Spinal cord (tissue), 9 donors: ENCODE measurements at regions not wholly inside any gene's neighbourhood (a gene's known extent, or its start where the extent isn't known, plus 50 kb on each side); places are given as distances from the start of the nearest gene placed in this dataset.

ENCODE experiments used
- DNase-seq, 6 donors: peaks; one replicate each; pipeline versions ENCODE4 v3.0.0 to v3.0.0-alpha.2; 2013 to 2015; ENCODE audit warnings: low spot score in 6 of 6, low read depth in 4 of 6
- H3K27ac ChIP-seq: one replicate; pipeline ENCODE4 v1.5.1; 2013; ENCODE audit warnings: low read depth, low read length, control low read depth
- H3K27me3 ChIP-seq: one replicate; pipeline ENCODE4 v1.6.1; 2013; ENCODE audit warnings: low read length; ENCODE audit not compliant: control insufficient read depth, insufficient read depth
- H3K36me3 ChIP-seq: one replicate; pipeline ENCODE4 v1.6.1; 2013; ENCODE audit warnings: low read length; ENCODE audit not compliant: control insufficient read depth, insufficient read depth
- H3K4me1 ChIP-seq: one replicate; pipeline ENCODE4 v1.6.1; 2013; ENCODE audit warnings: low read length; ENCODE audit not compliant: control insufficient read depth, insufficient read depth
- H3K4me3 ChIP-seq: one replicate; pipeline ENCODE4 v1.5.1; 2013; ENCODE audit warnings: low read depth, low read length, control low read depth
- H3K9me3 ChIP-seq: one replicate; pipeline ENCODE4 v1.6.1; 2013; ENCODE audit warnings: low read length; ENCODE audit not compliant: control insufficient read depth, insufficient read depth
- WGBS: methylation state at CpG from one replicate; pipeline ENCODE4 v1.1.5; 2013; ENCODE audit warnings: missing lambda C conversion rate; ENCODE audit not compliant: insufficient coverage; 5-methylcytosine and 5-hydroxymethylcytosine counted together
- donor health status: healthy.

- DNase-seq = no peak
- Histone ChIP-seq H3K27ac (no peak overlapping the region), H3K27me3 (peaks cover 24% of the 10 kb centered on the region), H3K9me3 (no peaks in the 10 kb centered on the region), H3K4me3 (no peak overlapping the region), H3K4me1 (peaks cover 9% of the 10 kb centered on the region), H3K36me3 (no peaks in the 10 kb centered on the region)
- 78% methylated on average over 11 of the region's 12 CpGs for WGBS
Observed at GRCh38 chr4:1470816-1471442, 64.7 kb upstream of the NKX1-1 start.

GRCh38 chr4:1470393-1470670, 64.1 kb upstream of the NKX1-1 start:
- Histone ChIP-seq H3K36me3 (no peaks in the 10 kb centered on the region), H3K27me3 (peaks cover 29% of the 10 kb centered on the region), H3K27ac (no peak overlapping the region), H3K9me3 (no peaks in the 10 kb centered on the region), H3K4me3 (no peak overlapping the region), H3K4me1 (peaks cover 9% of the 10 kb centered on the region)
- WGBS = 52% methylated on average over 6 of the region's 7 CpGs
- DNase-seq = no peak

- peaks cover 33% of the 10 kb centered on the region for H3K27me3 ChIP-seq
- no peak for DNase-seq
Observed at GRCh38 chr4:1469607-1470392, 63.6 kb upstream of the NKX1-1 start.

GRCh38 chr4:1469043-1469442, 62.8 kb upstream of the NKX1-1 start:
- Histone ChIP-seq H3K4me3 (no peak overlapping the region), H3K9me3 (no peaks in the 10 kb centered on the region), H3K36me3 (no peaks in the 10 kb centered on the region), H3K27ac (no peak overlapping the region), H3K27me3 (peaks cover 40% of the 10 kb centered on the region), H3K4me1 (peaks cover 9% of the 10 kb centered on the region)
- DNase-seq = no peak
- WGBS = 84% methylated on average over 6 of the region's 6 CpGs

More at GRCh38 chr4:1469607-1470392, 63.6 kb upstream of the NKX1-1 start:
- Histone ChIP-seq H3K27ac (no peak overlapping the region), H3K36me3 (no peaks in the 10 kb centered on the region), H3K4me3 (no peak overlapping the region), H3K4me1 (peaks cover 9% of the 10 kb centered on the region), H3K9me3 (no peaks in the 10 kb centered on the region)
- 84% methylated on average over 24 of the region's 24 CpGs for WGBS

GRCh38 chr4:1467581-1468458, 61.6 kb upstream of the NKX1-1 start:
- WGBS = 97% methylated on average over 6 of the region's 6 CpGs
- H3K27ac ChIP-seq = no peak overlapping the region
- DNase-seq = no peak
- H3K4me3 ChIP-seq = no peak overlapping the region
- peaks cover 52% of the 10 kb centered on the region for H3K27me3 ChIP-seq
- H3K4me1 ChIP-seq = peaks cover 17% of the 10 kb centered on the region
- H3K9me3 ChIP-seq = no peaks in the 10 kb centered on the region
- H3K36me3 ChIP-seq = no peaks in the 10 kb centered on the region

- no peak overlapping the region for H3K27ac ChIP-seq
- no CpG with 5 or more reads among the region's 6 CpGs for WGBS
- H3K27me3 ChIP-seq = peaks cover 55% of the 10 kb centered on the region
- H3K9me3 ChIP-seq = no peaks in the 10 kb centered on the region
- no peaks in the 10 kb centered on the region for H3K36me3 ChIP-seq
- H3K4me3 ChIP-seq = no peak overlapping the region
- H3K4me1 ChIP-seq = peaks cover 22% of the 10 kb centered on the region
- peak in 1 of 6 donors; percentile 13 for DNase-seq
Observed at GRCh38 chr4:1466863-1467165, 60.6 kb upstream of the NKX1-1 start.

GRCh38 chr4:1466034-1466862, 60.0 kb upstream of the NKX1-1 start:
- Histone ChIP-seq H3K36me3 (no peaks in the 10 kb centered on the region), H3K4me1 (peaks cover 18% of the 10 kb centered on the region), H3K9me3 (no peaks in the 10 kb centered on the region), H3K27me3 (peaks cover 57% of the 10 kb centered on the region), H3K27ac (no peak overlapping the region), H3K4me3 (no peak overlapping the region)
- WGBS = 85% methylated on average over 24 of the region's 24 CpGs
- DNase-seq = no peak

- no peak for DNase-seq
- Histone ChIP-seq H3K9me3 (no peaks in the 10 kb centered on the region), H3K27ac (no peak overlapping the region), H3K27me3 (peaks cover 54% of the 10 kb centered on the region), H3K4me3 (no peak overlapping the region), H3K4me1 (peaks cover 17% of the 10 kb centered on the region), H3K36me3 (no peaks in the 10 kb centered on the region)
- WGBS = 83% methylated on average over 23 of the region's 24 CpGs
Observed at GRCh38 chr4:1465173-1466033, 59.2 kb upstream of the NKX1-1 start.
